Adipocyte (in vitro differentiated cells): ENCODE measurements at regions not wholly inside any gene's neighbourhood (a gene's known extent, or its start where the extent isn't known, plus 50 kb on each side); places are given as distances from the start of the nearest gene placed in this dataset.

Source experiments
- DNase-seq: peaks from one replicate; pipeline ENCODE4 v3.0.0-alpha.2; 2015; ENCODE audit warnings: low read depth
- H3K27me3 ChIP-seq: replicated peaks from 2 replicates; pipeline ENCODE4 v1.7.0; 2013; ENCODE audit warnings: mild to moderate bottlenecking, low read length, moderate library complexity; ENCODE audit not compliant: control insufficient read depth, insufficient read depth
- H3K36me3 ChIP-seq: 2 replicates; pipeline ENCODE4 v1.7.0; 2013; ENCODE audit warnings: low read length, mild to moderate bottlenecking, moderate library complexity; ENCODE audit not compliant: control insufficient read depth, insufficient read depth, severe bottlenecking
- H3K4me1 ChIP-seq: 2 replicates; pipeline ENCODE4 v1.7.0; 2013; ENCODE audit warnings: mild to moderate bottlenecking, low read length, moderate library complexity; ENCODE audit not compliant: control insufficient read depth, insufficient read depth
- H3K4me3 ChIP-seq: 2 replicates; pipeline ENCODE4 v1.7.0; 2013; ENCODE audit warnings: mild to moderate bottlenecking, low read length, moderate library complexity
- H3K9ac ChIP-seq: 2 replicates; pipeline ENCODE4 v1.7.0; 2013; ENCODE audit warnings: mild to moderate bottlenecking, low read length, moderate library complexity
- H3K9me3 ChIP-seq: 2 replicates; pipeline ENCODE4 v1.7.0; 2013; ENCODE audit warnings: mild to moderate bottlenecking, low read length, moderate library complexity; ENCODE audit not compliant: control insufficient read depth

GRCh38 chr3:104764496-104764895 lies 602.2 kb upstream of the ALCAM start:
- Histone ChIP-seq H3K9me3 (peaks cover 3% of the 10 kb centered on the region), H3K4me1 (peaks cover 26% of the 10 kb centered on the region), H3K4me3 (no peak overlapping the region), H3K36me3 (no peaks in the 10 kb centered on the region), H3K27me3 (no peaks in the 10 kb centered on the region), H3K9ac (no peak overlapping the region)
- no peak for DNase-seq

GRCh38 chr3:104768886-104769285 lies 597.8 kb upstream of the ALCAM start:
- Histone ChIP-seq H3K9me3 (no peaks in the 10 kb centered on the region), H3K4me3 (no peak overlapping the region), H3K4me1 (peaks cover 11% of the 10 kb centered on the region), H3K36me3 (no peaks in the 10 kb centered on the region), H3K9ac (no peak overlapping the region), H3K27me3 (no peaks in the 10 kb centered on the region)
- DNase-seq: no peak

GRCh38 chr3:104779324-104779723 lies 587.4 kb upstream of the ALCAM start:
- Histone ChIP-seq H3K27me3 (no peaks in the 10 kb centered on the region), H3K9ac (no peak overlapping the region), H3K36me3 (no peaks in the 10 kb centered on the region), H3K4me1 (peaks cover 15% of the 10 kb centered on the region), H3K9me3 (no peaks in the 10 kb centered on the region), H3K4me3 (no peak overlapping the region)
- no peak for DNase-seq

- no peaks in the 10 kb centered on the region for H3K36me3 ChIP-seq
- peaks cover 15% of the 10 kb centered on the region for H3K4me1 ChIP-seq
- no peak overlapping the region for H3K4me3 ChIP-seq
- H3K9ac ChIP-seq: no peak overlapping the region
- no peaks in the 10 kb centered on the region for H3K9me3 ChIP-seq
- DNase-seq: no peak
- H3K27me3 ChIP-seq: no peaks in the 10 kb centered on the region
These were observed 585.6 kb upstream of the ALCAM start for GRCh38 chr3:104781112-104781511.

DNA sequence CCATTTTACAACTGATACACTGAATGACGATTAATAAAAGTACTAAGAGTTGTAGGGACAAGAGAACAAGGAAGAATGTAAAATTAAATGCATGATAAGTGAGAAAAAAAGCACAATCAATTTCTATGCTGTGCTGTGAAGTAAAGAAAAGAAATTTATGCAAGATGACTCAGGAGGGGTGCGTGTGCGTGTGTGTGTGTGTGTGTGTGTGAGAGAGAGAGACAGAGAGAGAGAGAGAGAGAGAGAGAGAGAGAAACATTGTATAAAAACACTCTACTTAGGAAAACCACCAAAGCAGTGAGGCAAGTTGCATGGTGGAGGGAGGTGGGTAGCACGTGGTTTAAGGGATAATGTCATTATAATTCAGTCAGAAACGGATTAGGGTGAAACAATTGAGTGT lies 580.8 kb upstream of the ALCAM start:
- no peak overlapping the region for H3K4me3 ChIP-seq
- no peaks in the 10 kb centered on the region for H3K9me3 ChIP-seq
- no peaks in the 10 kb centered on the region for H3K36me3 ChIP-seq
- no peak for DNase-seq
- H3K27me3 ChIP-seq: no peaks in the 10 kb centered on the region
- H3K9ac ChIP-seq: no peak overlapping the region
- H3K4me1 ChIP-seq: peaks cover 9% of the 10 kb centered on the region

DNA sequence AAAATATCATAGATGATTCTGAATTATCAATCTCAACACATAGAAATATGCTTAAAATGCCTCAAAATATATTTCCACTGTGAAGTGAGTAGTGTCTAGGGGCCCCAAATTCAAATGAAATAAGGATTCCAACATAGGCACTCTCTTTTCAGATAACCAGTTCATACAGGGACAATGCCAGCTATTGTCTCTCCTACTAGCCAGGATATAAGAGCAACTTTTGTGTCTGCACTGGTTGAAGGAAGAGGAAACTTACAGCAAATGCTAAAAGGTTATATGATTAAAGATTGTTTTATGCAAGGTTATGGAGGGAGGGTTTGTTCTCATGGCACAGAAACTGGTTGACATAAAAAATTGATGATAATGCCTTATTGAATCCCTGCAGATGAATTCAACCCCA lies 579.4 kb upstream of the ALCAM start:
- peaks cover 5% of the 10 kb centered on the region for H3K4me1 ChIP-seq
- H3K36me3 ChIP-seq: no peaks in the 10 kb centered on the region
- H3K4me3 ChIP-seq: no peak overlapping the region
- H3K27me3 ChIP-seq: no peaks in the 10 kb centered on the region
- no peaks in the 10 kb centered on the region for H3K9me3 ChIP-seq
- no peak overlapping the region for H3K9ac ChIP-seq
- no peak for DNase-seq

DNA sequence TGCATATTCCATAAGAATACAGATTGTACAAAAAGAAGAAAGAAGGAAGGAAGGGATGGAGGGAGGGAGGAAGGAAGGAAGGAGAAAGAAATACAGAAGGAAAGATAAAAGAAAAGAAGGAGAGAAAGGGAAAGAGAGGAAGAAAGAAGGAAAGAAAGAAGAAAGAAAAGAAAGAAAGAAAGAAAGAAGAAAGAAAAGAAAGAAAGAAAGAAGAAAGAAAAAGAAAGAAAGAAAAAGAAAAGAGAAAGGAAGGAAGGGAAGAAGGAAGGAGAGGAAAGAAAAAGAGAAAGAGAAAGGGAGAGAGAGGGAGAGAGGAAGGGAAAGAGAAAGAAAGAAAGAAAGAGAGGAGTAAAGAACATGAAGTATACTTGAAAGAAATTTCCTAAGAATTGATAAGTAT lies 577.9 kb upstream of the ALCAM start:
- no peak for DNase-seq
- peaks cover 6% of the 10 kb centered on the region for H3K4me1 ChIP-seq
- H3K27me3 ChIP-seq: no peaks in the 10 kb centered on the region
- no peaks in the 10 kb centered on the region for H3K36me3 ChIP-seq
- no peak overlapping the region for H3K4me3 ChIP-seq
- no peaks in the 10 kb centered on the region for H3K9me3 ChIP-seq
- no peak overlapping the region for H3K9ac ChIP-seq

DNA sequence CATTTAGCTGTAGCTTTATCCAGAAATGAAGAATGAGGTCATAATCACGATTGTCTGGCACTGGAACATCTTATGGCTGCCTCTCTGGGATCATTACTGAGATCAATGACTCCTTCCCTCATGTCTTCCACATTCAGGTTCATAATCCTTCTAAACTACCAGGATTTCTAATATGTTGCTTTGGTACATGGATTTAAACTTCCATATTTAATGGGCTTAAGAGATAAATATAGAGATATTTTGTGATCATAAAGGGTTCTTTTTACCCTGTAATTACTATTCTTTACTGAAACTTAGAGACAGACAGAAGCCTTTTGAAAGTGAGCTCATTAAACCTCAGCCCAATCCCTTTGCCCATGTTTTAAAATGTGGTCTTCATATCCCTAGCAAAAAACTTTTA lies 575.4 kb upstream of the ALCAM start:
- no peaks in the 10 kb centered on the region for H3K36me3 ChIP-seq
- H3K4me3 ChIP-seq: no peak overlapping the region
- no peaks in the 10 kb centered on the region for H3K27me3 ChIP-seq
- no peaks in the 10 kb centered on the region for H3K9me3 ChIP-seq
- peaks cover 6% of the 10 kb centered on the region for H3K4me1 ChIP-seq
- no peak overlapping the region for H3K9ac ChIP-seq
- DNase-seq: no peak

DNA sequence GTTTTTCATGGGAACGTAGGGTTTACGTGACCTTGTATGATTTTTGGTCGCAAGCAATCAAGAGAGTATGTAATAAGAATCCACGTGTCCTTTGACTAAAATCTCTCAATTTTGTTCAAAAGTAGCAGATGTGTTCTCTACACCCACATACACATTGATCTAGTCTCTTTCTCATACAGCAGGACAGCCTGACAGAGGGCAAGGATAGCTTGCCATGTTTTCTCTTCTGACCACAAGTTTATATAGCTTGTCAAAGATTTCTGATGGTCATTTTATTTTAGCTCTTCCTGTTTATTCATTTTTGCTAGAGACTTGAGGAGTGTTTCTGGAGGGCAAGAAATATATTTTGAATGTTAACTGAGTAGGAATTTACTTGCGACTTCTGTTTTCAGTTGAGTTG lies 570.2 kb upstream of the ALCAM start:
- Histone ChIP-seq H3K4me3 (no peak overlapping the region), H3K27me3 (no peaks in the 10 kb centered on the region), H3K36me3 (no peaks in the 10 kb centered on the region), H3K9me3 (no peaks in the 10 kb centered on the region), H3K4me1 (peaks cover 6% of the 10 kb centered on the region), H3K9ac (no peak overlapping the region)
- DNase-seq: no peak

DNA sequence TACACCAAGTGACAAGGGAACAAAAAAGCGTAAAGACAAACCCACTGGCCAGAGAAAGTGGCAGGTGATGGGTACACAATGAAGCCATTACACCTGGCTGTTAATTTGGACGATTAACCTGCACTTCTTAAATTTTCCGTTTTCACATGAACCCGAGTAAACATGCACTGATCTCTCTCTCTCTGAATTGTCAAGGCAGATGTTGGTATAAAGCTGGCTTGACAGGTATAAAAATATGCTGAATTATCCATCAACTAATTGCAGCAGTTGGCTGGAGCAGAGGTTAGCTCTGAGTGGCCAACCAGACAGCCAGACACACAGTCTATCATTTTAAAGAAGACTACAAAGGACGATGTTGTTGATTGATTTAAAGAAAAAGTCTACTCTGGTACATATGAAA lies 561.7 kb upstream of the ALCAM start:
- H3K4me1 ChIP-seq: no peaks in the 10 kb centered on the region
- no peak overlapping the region for H3K4me3 ChIP-seq
- no peak overlapping the region for H3K9ac ChIP-seq
- no peaks in the 10 kb centered on the region for H3K27me3 ChIP-seq
- no peaks in the 10 kb centered on the region for H3K9me3 ChIP-seq
- DNase-seq: no peak
- no peaks in the 10 kb centered on the region for H3K36me3 ChIP-seq

GRCh38 chr3:104805508-104805907 lies 561.2 kb upstream of the ALCAM start:
- no peak overlapping the region for H3K9ac ChIP-seq
- DNase-seq: no peak
- H3K9me3 ChIP-seq: no peaks in the 10 kb centered on the region
- no peaks in the 10 kb centered on the region for H3K27me3 ChIP-seq
- no peaks in the 10 kb centered on the region for H3K4me1 ChIP-seq
- H3K4me3 ChIP-seq: no peak overlapping the region
- H3K36me3 ChIP-seq: no peaks in the 10 kb centered on the region

- DNase-seq: no peak
- Histone ChIP-seq H3K27me3 (no peaks in the 10 kb centered on the region), H3K36me3 (no peaks in the 10 kb centered on the region), H3K9me3 (no peaks in the 10 kb centered on the region), H3K4me1 (no peaks in the 10 kb centered on the region), H3K4me3 (no peak overlapping the region), H3K9ac (no peak overlapping the region)
These were observed 555.8 kb upstream of the ALCAM start for GRCh38 chr3:104810896-104811295.
